22Rv1 (cell line): ENCODE measurements at regions not wholly inside any gene's neighbourhood (a gene's known extent, or its start where the extent isn't known, plus 50 kb on each side); places are given as distances from the start of the nearest gene placed in this dataset.

ENCODE experiments used
- H3K27ac ChIP-seq: fragments of 450-650 bp; 2 replicates; pipeline ENCODE4 v1.5.1; 2017
- ZFX ChIP-seq: fragments of 450-650 bp; IDR thresholded peaks from 2 replicates; pipeline ENCODE4 v1.6.1; 2017; ENCODE audit warnings: antibody characterized with exemption, borderline replicate concordance
- TF ChIP-seq, protein P1 (sequence below): fragments of 450-650 bp; IDR thresholded peaks from 2 replicates; pipeline ENCODE4 v1.5.1; 2017; ENCODE audit warnings: mild to moderate bottlenecking

DNA sequence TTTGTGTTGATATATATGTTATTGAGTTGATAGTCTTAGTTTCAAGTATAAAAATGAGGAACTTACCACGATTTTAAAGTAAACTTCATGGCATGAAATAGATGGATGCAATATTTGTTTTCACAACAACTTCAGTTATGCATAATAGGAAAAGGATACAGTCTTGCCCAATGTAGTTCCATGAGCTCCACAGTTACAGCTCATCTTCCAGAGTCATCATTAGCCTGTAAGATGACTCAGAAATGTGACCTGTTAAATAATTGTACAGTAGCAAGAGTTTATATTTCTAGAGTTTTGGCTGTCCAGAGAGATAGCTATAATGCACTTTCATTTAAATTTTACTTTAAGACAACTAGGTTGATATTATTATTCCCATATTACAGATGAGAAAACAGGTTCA, 80.9 kb upstream of the ARHGAP28 start:
- TF ChIP-seq, protein P1, sequence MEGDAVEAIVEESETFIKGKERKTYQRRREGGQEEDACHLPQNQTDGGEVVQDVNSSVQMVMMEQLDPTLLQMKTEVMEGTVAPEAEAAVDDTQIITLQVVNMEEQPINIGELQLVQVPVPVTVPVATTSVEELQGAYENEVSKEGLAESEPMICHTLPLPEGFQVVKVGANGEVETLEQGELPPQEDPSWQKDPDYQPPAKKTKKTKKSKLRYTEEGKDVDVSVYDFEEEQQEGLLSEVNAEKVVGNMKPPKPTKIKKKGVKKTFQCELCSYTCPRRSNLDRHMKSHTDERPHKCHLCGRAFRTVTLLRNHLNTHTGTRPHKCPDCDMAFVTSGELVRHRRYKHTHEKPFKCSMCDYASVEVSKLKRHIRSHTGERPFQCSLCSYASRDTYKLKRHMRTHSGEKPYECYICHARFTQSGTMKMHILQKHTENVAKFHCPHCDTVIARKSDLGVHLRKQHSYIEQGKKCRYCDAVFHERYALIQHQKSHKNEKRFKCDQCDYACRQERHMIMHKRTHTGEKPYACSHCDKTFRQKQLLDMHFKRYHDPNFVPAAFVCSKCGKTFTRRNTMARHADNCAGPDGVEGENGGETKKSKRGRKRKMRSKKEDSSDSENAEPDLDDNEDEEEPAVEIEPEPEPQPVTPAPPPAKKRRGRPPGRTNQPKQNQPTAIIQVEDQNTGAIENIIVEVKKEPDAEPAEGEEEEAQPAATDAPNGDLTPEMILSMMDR: no peak
- no peak for TF ChIP-seq ZFX

DNA sequence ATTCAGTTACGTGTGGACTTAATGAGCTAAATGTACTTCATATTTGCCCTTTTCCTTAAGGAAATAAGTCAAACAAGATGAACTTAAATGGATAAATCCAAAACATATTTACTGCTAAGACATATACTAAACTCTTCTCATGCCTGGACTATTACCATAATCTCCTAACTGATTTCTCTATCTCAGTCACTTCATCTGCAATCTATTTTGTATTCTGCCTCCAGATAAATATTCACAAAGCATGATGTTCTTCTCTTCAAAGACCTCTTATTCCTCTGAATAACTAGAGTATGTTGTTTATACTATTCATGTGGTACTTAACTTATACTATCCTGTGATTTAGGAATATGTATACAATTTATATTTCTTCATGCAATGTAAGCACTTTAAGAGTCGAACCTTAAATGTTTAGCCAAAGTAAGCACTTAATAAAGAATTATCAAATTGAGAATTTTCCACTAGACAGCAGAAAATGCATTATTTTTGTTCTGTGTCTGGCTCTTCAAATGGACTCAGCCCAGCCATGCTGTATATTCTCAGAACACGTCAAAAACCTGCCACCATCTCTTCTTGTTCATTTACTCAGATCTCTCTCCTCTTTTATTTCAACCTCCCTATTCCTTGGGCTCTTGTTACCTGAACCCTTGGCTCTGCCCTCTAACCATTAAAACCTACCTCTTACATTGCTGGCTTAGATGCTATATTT, 79.9 kb upstream of the ARHGAP28 start:
- TF ChIP-seq, protein P1: no peak
- TF ChIP-seq ZFX: no peak
- H3K27ac ChIP-seq: no peak overlapping the region

More for the DNA sequence above, 80.9 kb upstream of the ARHGAP28 start:
- no peak overlapping the region for H3K27ac ChIP-seq

DNA sequence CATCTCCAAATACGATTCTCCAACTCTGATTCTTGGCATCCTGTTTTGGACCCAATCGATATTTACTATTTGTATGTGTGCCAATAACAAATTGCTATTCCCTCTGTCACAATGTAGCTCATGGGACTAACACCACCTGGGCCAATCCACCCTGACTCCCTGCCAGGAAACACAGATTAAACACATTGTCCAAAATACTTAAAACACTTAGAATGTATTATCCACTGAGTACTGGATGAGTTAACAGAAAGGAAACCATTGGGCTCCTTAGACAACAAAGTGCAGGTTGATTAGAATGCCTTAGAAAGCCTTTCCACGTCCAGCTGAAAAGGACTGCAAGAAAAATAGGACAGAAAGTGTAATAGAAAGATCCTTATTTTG, 79.4 kb upstream of the ARHGAP28 start:
- TF ChIP-seq, protein P1: no peak
- TF ChIP-seq ZFX: no peak
- no peak overlapping the region for H3K27ac ChIP-seq

DNA sequence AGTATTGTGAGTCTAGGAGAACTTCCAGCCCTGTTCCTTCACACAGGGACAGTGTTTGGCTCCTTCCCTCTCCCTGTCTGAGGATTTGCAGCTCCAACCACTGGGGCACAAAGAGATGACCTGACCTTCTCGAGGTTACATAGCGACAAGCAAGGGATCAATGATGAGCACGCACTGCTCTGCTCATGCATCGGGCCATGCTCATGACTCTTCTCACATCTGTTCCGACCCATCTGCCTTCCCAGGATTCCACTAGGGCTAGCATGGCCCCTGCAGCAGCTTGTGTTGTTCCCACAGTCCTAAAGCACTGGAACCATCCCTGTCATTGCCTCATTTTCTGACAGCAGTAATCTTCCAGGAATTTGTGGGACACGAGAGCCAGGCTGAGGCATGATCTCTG, 78.8 kb upstream of the ARHGAP28 start:
- no peak overlapping the region for H3K27ac ChIP-seq
- TF ChIP-seq, protein P1: no peak
- no peak for TF ChIP-seq ZFX

DNA sequence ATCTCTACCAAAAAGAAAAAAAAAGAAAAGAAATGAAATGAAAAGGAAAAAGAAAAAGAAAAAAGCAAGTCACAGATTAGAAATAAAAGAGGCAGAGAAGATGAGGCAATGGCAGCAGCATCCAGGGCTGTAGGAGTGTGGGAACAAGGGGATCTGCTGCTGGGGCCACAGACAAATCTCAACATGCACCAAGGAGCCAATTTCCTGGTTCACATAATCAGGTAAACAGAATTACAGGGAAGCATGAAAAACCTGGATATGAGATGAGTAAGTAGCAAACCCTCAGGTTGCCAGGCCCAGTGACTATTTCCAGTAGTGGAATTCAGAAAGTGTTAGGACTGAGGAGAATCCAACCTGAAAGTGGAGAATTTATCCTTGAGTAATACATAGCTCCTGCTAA, 77.4 kb upstream of the ARHGAP28 start:
- H3K27ac ChIP-seq: no peak overlapping the region
- no peak for TF ChIP-seq ZFX
- TF ChIP-seq, protein P1: no peak

DNA sequence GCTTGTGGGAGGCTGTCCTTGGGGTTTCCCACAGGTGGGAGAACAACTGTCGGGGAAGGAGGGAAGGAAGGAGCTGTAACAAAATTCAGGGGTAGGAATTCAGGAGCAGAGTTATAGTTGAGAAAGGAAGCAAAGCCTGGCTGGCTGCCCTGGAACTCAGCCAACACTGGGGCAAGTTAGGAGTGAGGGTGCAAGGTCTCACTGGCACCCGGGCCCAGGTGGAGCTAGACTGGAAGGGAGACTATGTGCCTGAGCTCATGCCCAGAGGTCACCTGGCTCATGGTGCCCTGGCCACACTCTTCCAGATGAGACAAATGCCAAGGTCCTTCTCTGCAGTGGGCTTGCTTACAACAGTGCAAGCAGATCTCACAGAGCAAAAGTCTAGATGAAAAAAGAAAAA, 75.6 kb upstream of the ARHGAP28 start:
- TF ChIP-seq, protein P1: no peak
- no peak for TF ChIP-seq ZFX
- H3K27ac ChIP-seq: no peak overlapping the region

DNA sequence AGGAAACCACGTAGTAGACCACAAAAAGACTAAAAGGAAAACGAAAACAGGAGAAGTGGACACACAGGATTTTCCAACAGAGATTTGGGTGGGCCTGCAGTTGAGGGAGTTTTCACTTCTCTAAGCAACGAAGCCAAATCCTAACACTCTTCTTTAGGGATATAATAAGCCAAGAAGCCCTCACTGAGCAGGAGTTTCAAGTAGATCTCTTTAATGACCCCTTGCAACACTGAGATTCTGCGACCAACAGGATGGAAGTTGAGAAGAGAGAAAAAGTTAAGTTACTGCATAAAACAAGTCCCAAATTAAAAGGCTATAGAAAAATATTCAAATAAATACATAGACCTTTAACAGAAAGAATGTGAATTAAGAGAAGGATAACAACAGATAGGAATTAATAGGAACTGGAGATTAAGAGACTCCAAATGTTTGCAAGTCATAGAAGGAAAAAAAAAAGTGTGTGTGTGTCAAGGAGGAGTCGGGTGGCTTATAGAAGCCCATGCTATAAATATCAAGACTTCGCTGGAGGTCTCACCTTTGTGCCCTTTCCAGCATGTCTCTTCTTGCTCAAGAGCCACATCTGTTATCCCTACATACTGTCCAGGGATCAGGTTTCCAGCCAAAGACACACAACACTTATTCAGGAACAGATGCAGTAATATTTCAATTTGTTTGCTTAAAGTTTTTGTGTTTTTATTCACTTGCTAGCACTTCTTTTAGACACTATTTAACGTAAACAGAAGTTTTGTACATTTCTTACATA, 69.4 kb upstream of the ARHGAP28 start:
- H3K27ac ChIP-seq: no peak overlapping the region
- TF ChIP-seq, protein P1: no peak
- no peak for TF ChIP-seq ZFX
